ENCODE measurements at regions not wholly inside any gene's neighbourhood (a gene's known extent, or its start where the extent isn't known, plus 50 kb on each side); places are given as distances from the start of the nearest gene placed in this dataset.

- no peak for TF ChIP-seq CTCF (IDR thresholded peaks at IDR 0.05)
- no peak for TF ChIP-seq POLR2AphosphoS5 (IDR thresholded peaks at IDR 0.05; ENCODE audit: insufficient read depth in 1 of 2, low read depth in 1 of 2)
- TF ChIP-seq POLR2A (IDR thresholded peaks at IDR 0.05), result no peak
Observed at GRCh38 chr11:109998921-109999320, 94.3 kb upstream of the ZC3H12C start.
